Hepatocyte (in vitro differentiated cells): ENCODE measurements at regions not wholly inside any gene's neighbourhood (a gene's known extent, or its start where the extent isn't known, plus 50 kb on each side); places are given as distances from the start of the nearest gene placed in this dataset.

Experiments used
- EZH2phosphoT487 ChIP-seq: fragments of 200-600 bp; sonication (generic); IDR thresholded peaks from one replicate; pipeline ENCODE4 v1.6.1; 2018; ENCODE audit warnings: antibody characterized with exemption, mild to moderate bottlenecking, low read depth, moderate library complexity; ENCODE audit not compliant: unreplicated experiment, severe bottlenecking
- TF ChIP-seq, protein P1 (sequence below): fragments of 200-600 bp; sonication (generic); IDR thresholded peaks from 2 replicates; pipeline ENCODE4 v1.5.1; 2016; ENCODE audit warnings: antibody characterized with exemption, mild to moderate bottlenecking; ENCODE audit not compliant: poor library complexity

DNA sequence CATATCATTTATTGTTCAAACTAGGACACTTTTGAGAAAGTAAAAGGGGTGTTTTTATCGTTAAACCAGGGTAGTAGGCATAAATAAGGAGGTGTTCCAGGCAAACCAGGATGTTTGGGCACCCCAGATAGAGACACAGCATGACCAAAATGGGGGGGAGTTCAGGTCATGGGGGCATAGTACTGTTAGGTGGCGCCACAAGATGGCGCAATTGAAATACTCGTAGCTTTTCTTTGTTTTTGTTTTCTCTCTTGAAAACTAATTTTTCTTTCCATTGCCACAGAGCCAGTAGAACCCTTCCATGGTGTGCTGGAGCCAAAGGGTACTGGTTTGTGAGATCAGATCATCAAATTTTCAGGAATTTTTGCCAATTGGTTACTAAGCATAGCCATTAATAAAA is 283.4 kb downstream of the BCOR start:
- TF ChIP-seq, protein P1, sequence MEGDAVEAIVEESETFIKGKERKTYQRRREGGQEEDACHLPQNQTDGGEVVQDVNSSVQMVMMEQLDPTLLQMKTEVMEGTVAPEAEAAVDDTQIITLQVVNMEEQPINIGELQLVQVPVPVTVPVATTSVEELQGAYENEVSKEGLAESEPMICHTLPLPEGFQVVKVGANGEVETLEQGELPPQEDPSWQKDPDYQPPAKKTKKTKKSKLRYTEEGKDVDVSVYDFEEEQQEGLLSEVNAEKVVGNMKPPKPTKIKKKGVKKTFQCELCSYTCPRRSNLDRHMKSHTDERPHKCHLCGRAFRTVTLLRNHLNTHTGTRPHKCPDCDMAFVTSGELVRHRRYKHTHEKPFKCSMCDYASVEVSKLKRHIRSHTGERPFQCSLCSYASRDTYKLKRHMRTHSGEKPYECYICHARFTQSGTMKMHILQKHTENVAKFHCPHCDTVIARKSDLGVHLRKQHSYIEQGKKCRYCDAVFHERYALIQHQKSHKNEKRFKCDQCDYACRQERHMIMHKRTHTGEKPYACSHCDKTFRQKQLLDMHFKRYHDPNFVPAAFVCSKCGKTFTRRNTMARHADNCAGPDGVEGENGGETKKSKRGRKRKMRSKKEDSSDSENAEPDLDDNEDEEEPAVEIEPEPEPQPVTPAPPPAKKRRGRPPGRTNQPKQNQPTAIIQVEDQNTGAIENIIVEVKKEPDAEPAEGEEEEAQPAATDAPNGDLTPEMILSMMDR, result peak; percentile 52
- TF ChIP-seq EZH2phosphoT487, result no peak
